Transverse colon (tissue), 4 donors: ENCODE measurements at regions not wholly inside any gene's neighbourhood (a gene's known extent, or its start where the extent isn't known, plus 50 kb on each side); places are given as distances from the start of the nearest gene placed in this dataset.
"Not testable (repeated sequence)": the region's sequence is repeated elsewhere in the genome, so short reads cannot be mapped to it uniquely, and the experiment has no call there.

ENCODE experiments used
- DNase-seq: peaks from one replicate; pipeline ENCODE4 v3.0.0-alpha.2; 2019
- H3K27ac ChIP-seq, 4 donors: fragments of 200-600 bp; sonication (generic); 2 replicates each; pipeline ENCODE4 v1.5.1; 2016 to 2018; ENCODE audit warnings: inconsistent platforms in 4 of 4
- H3K27me3 ChIP-seq: fragments of 200-600 bp; sonication (generic); 2 replicates; pipeline ENCODE4 v1.5.1; 2017; ENCODE audit warnings: inconsistent platforms
- H3K36me3 ChIP-seq, 4 donors: fragments of 200-600 bp; sonication (generic); 2 replicates each; pipeline ENCODE4 v1.5.1; 2017 to 2019; ENCODE audit warnings: inconsistent platforms in 4 of 4
- H3K4me1 ChIP-seq, 4 donors: fragments of 200-600 bp; sonication (generic); 2 replicates each; pipeline ENCODE4 v1.5.1; 2017 to 2020; ENCODE audit warnings: inconsistent platforms in 4 of 4
- H3K4me3 ChIP-seq, 4 donors: fragments of 200-600 bp; sonication (generic); 1 replicate in 1 of 4; 2 replicates in 3 of 4; pipeline versions ENCODE4 v1.5.1 to v1.6.1; 2017 to 2019; ENCODE audit warnings: inconsistent platforms in 4 of 4
- H3K9me3 ChIP-seq, 2 donors: fragments of 200-600 bp; sonication (generic); 2 replicates each; pipeline ENCODE4 v1.5.1; 2017 to 2019; ENCODE audit warnings: inconsistent platforms in 2 of 2
- EP300 ChIP-seq: sonication (generic); formaldehyde crosslinking; IDR thresholded peaks from one replicate; pipeline ENCODE4 v1.6.1; 2017; ENCODE audit warnings: antibody characterized with exemption, low read depth
- POLR2A ChIP-seq: fragments of 450-650 bp; IDR thresholded peaks from one replicate; pipeline ENCODE4 v1.6.1; 2016; ENCODE audit warnings: antibody characterized with exemption, mild to moderate bottlenecking, moderate library complexity
- POLR2AphosphoS5 ChIP-seq, 3 donors: sonication (generic); formaldehyde crosslinking; IDR thresholded peaks; one replicate each; pipeline ENCODE4 v1.6.1; 2016; ENCODE audit warnings: antibody characterized with exemption in 3 of 3
- WGBS, 2 donors: methylation state at CpG; one replicate each; pipeline ENCODE4 v1.1.5; 2018; ENCODE audit warnings: low coverage in 1 of 2; 5-methylcytosine and 5-hydroxymethylcytosine counted together
- in situ Hi-C, 4 donors: fragments of 200-750 bp; cut with MboI; loops; one replicate each; pipeline versions ENCODE4 v1.15.0 to v1.15.1; 2017; ENCODE audit warnings: low sequenced_read_pairs in 3 of 4, low pct_ligation_motif_present in 1 of 4, low pct_unique_long_range_greater_than_20kb in 1 of 4
- intact Hi-C: fragments of 100-400 bp; cut with DNase I; formaldehyde crosslinking; loops from one replicate; pipeline ENCODE4 v1.15.1; 2023; ENCODE audit warnings: low total_unique reads
- TF ChIP-seq, protein P1 (sequence below), 5 experiments: fragments of 200-600 bp in 3 of 5; fragments of 450-650 bp in 2 of 5; sonication (generic) in 3 of 5; IDR thresholded peaks; 1 replicate in 2 of 5; 2 replicates in 3 of 5; pipeline ENCODE4 v1.5.1; 2016 to 2017; ENCODE audit warnings: antibody characterized with exemption in 5 of 5, inconsistent platforms in 3 of 5, mild to moderate bottlenecking in 2 of 5, moderate library complexity in 1 of 5

DNA sequence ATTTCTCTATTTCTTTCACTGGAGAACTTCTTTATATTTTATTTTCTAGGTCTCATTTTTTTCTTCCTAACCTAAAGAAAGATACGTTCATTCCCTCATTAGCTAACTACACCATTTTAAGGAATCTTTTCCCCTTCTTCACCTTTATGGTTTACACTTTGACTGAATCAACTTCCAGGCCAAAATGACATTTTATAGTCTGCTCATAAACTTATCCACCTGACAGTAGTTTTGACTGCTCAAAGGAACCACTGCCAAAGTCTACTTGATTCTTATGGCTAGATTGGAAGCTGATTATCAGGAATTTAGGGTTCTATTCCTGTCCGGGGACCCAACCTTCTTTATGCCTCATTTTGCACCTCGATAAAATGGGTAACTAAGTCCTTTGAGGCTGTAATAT is 73.0 kb upstream of the FOXP2 start:
- no peak for TF ChIP-seq POLR2A
- TF ChIP-seq POLR2AphosphoS5 (IDR thresholded peaks at IDR 0.05): no peak
- TF ChIP-seq, protein P1, sequence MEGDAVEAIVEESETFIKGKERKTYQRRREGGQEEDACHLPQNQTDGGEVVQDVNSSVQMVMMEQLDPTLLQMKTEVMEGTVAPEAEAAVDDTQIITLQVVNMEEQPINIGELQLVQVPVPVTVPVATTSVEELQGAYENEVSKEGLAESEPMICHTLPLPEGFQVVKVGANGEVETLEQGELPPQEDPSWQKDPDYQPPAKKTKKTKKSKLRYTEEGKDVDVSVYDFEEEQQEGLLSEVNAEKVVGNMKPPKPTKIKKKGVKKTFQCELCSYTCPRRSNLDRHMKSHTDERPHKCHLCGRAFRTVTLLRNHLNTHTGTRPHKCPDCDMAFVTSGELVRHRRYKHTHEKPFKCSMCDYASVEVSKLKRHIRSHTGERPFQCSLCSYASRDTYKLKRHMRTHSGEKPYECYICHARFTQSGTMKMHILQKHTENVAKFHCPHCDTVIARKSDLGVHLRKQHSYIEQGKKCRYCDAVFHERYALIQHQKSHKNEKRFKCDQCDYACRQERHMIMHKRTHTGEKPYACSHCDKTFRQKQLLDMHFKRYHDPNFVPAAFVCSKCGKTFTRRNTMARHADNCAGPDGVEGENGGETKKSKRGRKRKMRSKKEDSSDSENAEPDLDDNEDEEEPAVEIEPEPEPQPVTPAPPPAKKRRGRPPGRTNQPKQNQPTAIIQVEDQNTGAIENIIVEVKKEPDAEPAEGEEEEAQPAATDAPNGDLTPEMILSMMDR (IDR thresholded peaks at IDR 0.05): no peak
- TF ChIP-seq EP300: no peak
- Histone ChIP-seq H3K36me3 (no peaks in the 10 kb centered on the region), H3K4me3 (no peak overlapping the region), H3K9me3 (no peaks in the 10 kb centered on the region), H3K27ac (no peak overlapping the region), H3K4me1 (peaks cover 0 to 16% (median 6%) of the 10 kb centered on the region in 4 donors), H3K27me3 (no peaks in the 10 kb centered on the region)
- in situ Hi-C loops (no loop called here), intact Hi-C loops (no loop called here)
- no peak for DNase-seq
- 33 to 58% methylated on average over 3 of the region's 3 CpGs for WGBS, 2 donors

DNA sequence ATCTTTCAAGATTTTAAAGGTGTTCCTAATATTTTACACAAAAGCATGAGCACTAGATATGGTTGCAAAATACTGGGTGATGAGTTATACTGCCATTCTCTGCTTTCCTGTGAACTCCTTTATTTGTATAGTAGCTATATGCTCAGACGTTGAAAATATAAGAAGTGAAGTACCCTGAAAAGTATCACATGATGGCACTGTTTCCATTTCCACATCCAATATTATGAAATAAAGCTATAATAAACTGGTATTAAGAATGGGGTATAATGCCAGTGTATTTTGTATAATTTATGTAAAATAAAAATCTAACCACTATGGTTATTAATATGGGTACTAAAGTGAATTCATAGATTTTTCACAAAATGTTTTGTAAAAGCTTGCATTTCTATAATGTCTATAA is 79.6 kb upstream of the FOXP2 start:
- 53 to 55% methylated on average over 1 of the region's 1 CpG for WGBS, 2 donors
- intact Hi-C loops (no loop called here), in situ Hi-C loops (no loop called here)
- H3K27me3 ChIP-seq: no peaks in the 10 kb centered on the region
- no peaks in the 10 kb centered on the region for H3K4me1 ChIP-seq
- no peak overlapping the region for H3K4me3 ChIP-seq
- H3K36me3 ChIP-seq: no peaks in the 10 kb centered on the region
- no peaks in the 10 kb centered on the region for H3K9me3 ChIP-seq
- TF ChIP-seq POLR2A (no peak), EP300 (no peak), POLR2AphosphoS5 (IDR thresholded peaks at IDR 0.05) (no peak)
- TF ChIP-seq, protein P1 (IDR thresholded peaks at IDR 0.05): no peak
- no peak for DNase-seq
- no peak overlapping the region for H3K27ac ChIP-seq

DNA sequence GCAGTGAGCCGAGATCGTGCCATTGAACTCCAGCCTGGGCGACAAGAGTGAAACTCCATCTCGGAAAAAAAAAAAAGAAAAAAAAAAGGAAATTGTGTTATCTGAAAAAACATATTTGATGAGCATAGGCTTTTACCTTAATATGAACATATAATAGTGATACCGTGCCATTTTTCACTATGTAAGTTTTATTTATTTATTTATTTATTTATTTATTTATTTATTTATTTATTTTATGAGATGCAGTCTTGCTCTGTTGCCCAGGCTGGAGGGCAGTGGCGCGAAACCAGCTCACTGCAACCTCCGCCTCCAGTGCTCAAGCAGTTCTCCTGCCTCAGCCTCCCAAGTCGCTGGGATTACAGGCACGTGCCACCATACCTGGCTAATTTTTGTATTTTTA is 85.2 kb upstream of the FOXP2 start:
- DNase-seq, H3K27me3 ChIP-seq, in situ Hi-C loops, H3K4me3 ChIP-seq, H3K4me1 ChIP-seq, H3K36me3 ChIP-seq, H3K27ac ChIP-seq, H3K9me3 ChIP-seq, intact Hi-C loops: not testable (repeated sequence)
- 81% methylated on average over 5 to 10 of the region's 10 CpGs for WGBS, 2 donors

DNA sequence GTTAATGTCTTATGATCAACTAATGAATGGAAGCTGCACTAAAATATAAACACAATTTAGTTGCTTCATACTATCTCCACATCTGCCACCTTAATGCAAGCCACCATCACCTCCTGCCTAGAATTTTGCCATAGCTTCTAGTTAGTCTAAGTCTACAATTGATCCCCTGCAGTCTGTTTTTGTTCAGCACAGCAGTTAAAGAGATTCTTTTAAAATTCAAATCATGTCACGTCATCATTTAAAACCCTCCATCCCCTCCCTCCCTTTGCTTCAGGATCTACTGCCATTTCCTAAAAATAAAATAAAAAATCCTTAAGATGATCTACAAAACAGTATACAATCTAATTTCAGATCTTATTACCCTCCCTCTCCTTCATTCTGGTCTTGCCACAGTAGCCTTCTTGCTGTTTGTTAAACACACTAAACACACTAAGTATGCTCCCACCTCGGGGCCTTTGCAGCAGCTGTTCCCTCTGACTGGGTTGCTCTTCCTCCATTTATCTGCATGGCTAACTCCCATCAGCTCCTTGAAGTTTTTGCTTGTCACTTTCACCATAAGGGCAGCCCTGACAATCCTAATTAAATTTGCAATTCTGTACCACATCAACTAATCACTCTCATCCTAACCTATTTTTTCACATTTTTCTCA is 97.0 kb upstream of the FOXP2 start:
- Histone ChIP-seq H3K36me3 (no peaks in the 10 kb centered on the region), H3K27ac (no peak overlapping the region), H3K4me3 (no peak overlapping the region), H3K27me3 (no peaks in the 10 kb centered on the region), H3K9me3 (no peaks in the 10 kb centered on the region), H3K4me1 (no peaks in the 10 kb centered on the region)
- WGBS, 2 donors: 43 to 50% methylated on average over 2 of the region's 2 CpGs
- DNase-seq: no peak
- TF ChIP-seq EP300 (no peak), POLR2A (no peak), POLR2AphosphoS5 (IDR thresholded peaks at IDR 0.05) (no peak)
- TF ChIP-seq, protein P1 (IDR thresholded peaks at IDR 0.05): no peak
- intact Hi-C loops (no loop called here), in situ Hi-C loops (no loop called here)

DNA sequence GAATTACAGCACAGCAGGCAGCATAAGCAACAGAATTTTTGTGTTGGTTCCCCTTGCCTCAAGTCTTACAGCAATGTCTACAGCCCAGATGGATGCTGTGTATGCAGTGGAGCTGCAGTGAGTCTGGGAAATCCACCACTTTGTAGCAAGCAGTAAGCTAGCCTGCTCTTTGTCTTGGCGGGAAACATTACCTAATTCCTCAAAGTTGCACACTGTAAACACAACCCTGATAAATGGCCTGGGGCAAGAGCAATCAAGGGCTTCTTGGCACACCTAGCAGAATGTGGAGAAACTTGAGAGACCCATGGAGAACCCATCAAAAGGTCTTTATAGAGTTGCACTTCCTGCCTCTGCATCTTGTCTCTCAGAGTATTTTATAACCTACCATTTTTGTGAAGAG is 102.0 kb upstream of the FOXP2 start:
- H3K27ac ChIP-seq: no peak overlapping the region
- no peaks in the 10 kb centered on the region for H3K4me1 ChIP-seq
- DNase-seq: no peak
- H3K36me3 ChIP-seq: no peaks in the 10 kb centered on the region
- H3K9me3 ChIP-seq: no peaks in the 10 kb centered on the region
- no peak overlapping the region for H3K4me3 ChIP-seq
- H3K27me3 ChIP-seq: no peaks in the 10 kb centered on the region
- WGBS, 2 donors: 100% methylated on average over 1 of the region's 1 CpG; no CpG with 5 or more reads in 1 of the 2 donors
- no peak for TF ChIP-seq POLR2AphosphoS5 (IDR thresholded peaks at IDR 0.05)
- no peak for TF ChIP-seq POLR2A
- TF ChIP-seq, protein P1 (IDR thresholded peaks at IDR 0.05): no peak
- TF ChIP-seq EP300: no peak
- intact Hi-C loops (no loop called here), in situ Hi-C loops (no loop called here)
